GM12878 (cell line): ENCODE measurements at regions not wholly inside any gene's neighbourhood (a gene's known extent, or its start where the extent isn't known, plus 50 kb on each side); places are given as distances from the start of the nearest gene placed in this dataset.

ENCODE experiments used
- CBX3 ChIP-seq: fragments of 200-600 bp; sonication (generic); IDR thresholded peaks from 2 replicates; pipeline ENCODE4 v1.6.1; 2016; ENCODE audit warnings: low read depth, borderline replicate concordance
- POLR2A ChIP-seq: IDR thresholded peaks from 2 replicates; pipeline ENCODE4 v1.6.1; 2011; ENCODE audit warnings: low read depth, mild to moderate bottlenecking, low read length
- POLR2AphosphoS5 ChIP-seq: IDR thresholded peaks from 2 replicates; pipeline ENCODE4 v1.6.1; 2011; ENCODE audit warnings: mild to moderate bottlenecking, low read length, inconsistent platforms
- TF ChIP-seq, protein P1 (sequence below), 3 experiments: IDR thresholded peaks in 2 of 3; conservative IDR thresholded peaks in 1 of 3; 2 replicates each; pipeline ENCODE4 v1.5.1; 2011; ENCODE audit warnings: low read depth in 3 of 3, low read length in 3 of 3, mild to moderate bottlenecking in 3 of 3, control low read depth in 2 of 3, moderate library complexity in 2 of 3, inconsistent platforms in 1 of 3, mixed read lengths in 1 of 3; ENCODE audit not compliant: control insufficient read depth in 2 of 3, insufficient read depth in 1 of 3; ENCODE audit errors: extremely low read depth in 1 of 3

- TF ChIP-seq POLR2AphosphoS5, result no peak
- TF ChIP-seq, protein P1, sequence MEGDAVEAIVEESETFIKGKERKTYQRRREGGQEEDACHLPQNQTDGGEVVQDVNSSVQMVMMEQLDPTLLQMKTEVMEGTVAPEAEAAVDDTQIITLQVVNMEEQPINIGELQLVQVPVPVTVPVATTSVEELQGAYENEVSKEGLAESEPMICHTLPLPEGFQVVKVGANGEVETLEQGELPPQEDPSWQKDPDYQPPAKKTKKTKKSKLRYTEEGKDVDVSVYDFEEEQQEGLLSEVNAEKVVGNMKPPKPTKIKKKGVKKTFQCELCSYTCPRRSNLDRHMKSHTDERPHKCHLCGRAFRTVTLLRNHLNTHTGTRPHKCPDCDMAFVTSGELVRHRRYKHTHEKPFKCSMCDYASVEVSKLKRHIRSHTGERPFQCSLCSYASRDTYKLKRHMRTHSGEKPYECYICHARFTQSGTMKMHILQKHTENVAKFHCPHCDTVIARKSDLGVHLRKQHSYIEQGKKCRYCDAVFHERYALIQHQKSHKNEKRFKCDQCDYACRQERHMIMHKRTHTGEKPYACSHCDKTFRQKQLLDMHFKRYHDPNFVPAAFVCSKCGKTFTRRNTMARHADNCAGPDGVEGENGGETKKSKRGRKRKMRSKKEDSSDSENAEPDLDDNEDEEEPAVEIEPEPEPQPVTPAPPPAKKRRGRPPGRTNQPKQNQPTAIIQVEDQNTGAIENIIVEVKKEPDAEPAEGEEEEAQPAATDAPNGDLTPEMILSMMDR (IDR thresholded peaks at IDR 0.05 in 2 of 3, conservative IDR thresholded peaks at IDR 0.05 in 1 of 3; ENCODE audit: control insufficient read depth in 2 of 3, extremely low read depth in 1 of 3, insufficient read depth in 1 of 3, low read depth in 3 of 3, low read length in 3 of 3), result no peak
- no peak for TF ChIP-seq CBX3
- no peak for TF ChIP-seq POLR2A
These were observed 74.0 kb upstream of the KCNE2 start for GRCh38 chr21:34289856-34290255.
